ENCODE measurements at regions not wholly inside any gene's neighbourhood (a gene's known extent, or its start where the extent isn't known, plus 50 kb on each side); places are given as distances from the start of the nearest gene placed in this dataset.

- H3K4me1 ChIP-seq (ENCODE audit: control insufficient read depth in 4 of 4, insufficient read depth in 4 of 4, low read length in 3 of 4): no peaks in the 10 kb centered on the region
- no peak overlapping the region for H3K27ac ChIP-seq (ENCODE audit: low read depth in 1 of 2, low read length in 2 of 2)
- no peak for DNase-seq (ENCODE audit: low spot score)
- 43% methylated on average over 1 of the region's 1 CpG for WGBS
- no peak overlapping the region for H3K9ac ChIP-seq (ENCODE audit: low read depth in 1 of 2, low read length in 2 of 2)
- no peaks in the 10 kb centered on the region for H3K27me3 ChIP-seq (ENCODE audit: control insufficient read depth in 4 of 4, insufficient read depth in 4 of 4, low read length in 3 of 4)
- TF ChIP-seq EGR1 (IDR thresholded peaks at IDR 0.05; ENCODE audit: low read depth in 2 of 2) (no peak), HNF4G (IDR thresholded peaks at IDR 0.05) (no peak), GABPA (IDR thresholded peaks at IDR 0.05 in 1 of 2, conservative IDR thresholded peaks at IDR 0.05 in 1 of 2) (no peak), FOXA2 (IDR thresholded peaks at IDR 0.05) (no peak), MAX (IDR thresholded peaks at IDR 0.05) (no peak), TAF1 (conservative IDR thresholded peaks at IDR 0.05) (no peak), HNF4A (conservative IDR thresholded peaks at IDR 0.05) (no peak), SP1 (IDR thresholded peaks at IDR 0.05) (no peak), ATF3 (IDR thresholded peaks at IDR 0.05) (no peak)
- H3K36me3 ChIP-seq (ENCODE audit: control insufficient read depth in 4 of 4, insufficient read depth in 3 of 4, low read depth in 1 of 4, low read length in 3 of 4): no peaks in the 10 kb centered on the region
- peaks cover 0 to 3% (median 0%) of the 10 kb centered on the region in 4 donors for H3K9me3 ChIP-seq (ENCODE audit: control insufficient read depth in 4 of 4, low read length in 3 of 4)
- H3K4me3 ChIP-seq (ENCODE audit: low read depth in 1 of 3, low read length in 3 of 3): no peak overlapping the region
These were observed 228.4 kb downstream of the ATPSCKMT start for GRCh38 chr5:10021248-10021647.

- no peaks in the 10 kb centered on the region for H3K9me3 ChIP-seq (ENCODE audit: control insufficient read depth in 4 of 4, low read length in 3 of 4)
- no peak for DNase-seq (ENCODE audit: low spot score)
- TF ChIP-seq HNF4A (conservative IDR thresholded peaks at IDR 0.05) (no peak), YY1 (IDR thresholded peaks at IDR 0.05) (no peak), EGR1 (IDR thresholded peaks at IDR 0.05; ENCODE audit: low read depth in 2 of 2) (no peak), NR2F2 (IDR thresholded peaks at IDR 0.05) (no peak), MAX (IDR thresholded peaks at IDR 0.05) (no peak), REST (IDR thresholded peaks at IDR 0.05) (no peak), FOXA2 (IDR thresholded peaks at IDR 0.05) (no peak), ZBTB33 (IDR thresholded peaks at IDR 0.05) (no peak), HNF4G (IDR thresholded peaks at IDR 0.05) (no peak), JUND (IDR thresholded peaks at IDR 0.05) (no peak), CTCF (IDR thresholded peaks at IDR 0.05; ENCODE audit: low read depth, low read length, missing input control) (no peak), TAF1 (conservative IDR thresholded peaks at IDR 0.05) (no peak)
- no peak overlapping the region for H3K4me3 ChIP-seq (ENCODE audit: low read depth in 1 of 3, low read length in 3 of 3)
- no peaks in the 10 kb centered on the region for H3K36me3 ChIP-seq (ENCODE audit: control insufficient read depth in 4 of 4, insufficient read depth in 3 of 4, low read depth in 1 of 4, low read length in 3 of 4)
- WGBS: 33% methylated on average over 2 of the region's 2 CpGs
- no peaks in the 10 kb centered on the region for H3K27me3 ChIP-seq (ENCODE audit: control insufficient read depth in 4 of 4, insufficient read depth in 4 of 4, low read length in 3 of 4)
- H3K9ac ChIP-seq (ENCODE audit: low read depth in 1 of 2, low read length in 2 of 2): no peak overlapping the region
- H3K4me1 ChIP-seq (ENCODE audit: control insufficient read depth in 4 of 4, insufficient read depth in 4 of 4, low read length in 3 of 4): no peaks in the 10 kb centered on the region
- no peak overlapping the region for H3K27ac ChIP-seq (ENCODE audit: low read depth in 1 of 2, low read length in 2 of 2)
These were observed 230.5 kb downstream of the ATPSCKMT start for GRCh38 chr5:10019236-10019635.
